ENCODE measurements at regions not wholly inside any gene's neighbourhood (a gene's known extent, or its start where the extent isn't known, plus 50 kb on each side); places are given as distances from the start of the nearest gene placed in this dataset.

- H3K9ac ChIP-seq (ENCODE audit: insufficient read depth, low read depth, low read length): no peak overlapping the region
- H2AFZ ChIP-seq (ENCODE audit: low read length): no peak overlapping the region
- no peaks in the 10 kb centered on the region for H3K36me3 ChIP-seq (replicated peaks in 1 of 2; ENCODE audit: control insufficient read depth in 1 of 2, insufficient read depth in 2 of 2, low read length in 2 of 2)
- H3K4me2 ChIP-seq (ENCODE audit: low read depth, low read length): no peak overlapping the region
- WGBS (ENCODE audit: low lambda C conversion rate): 1% methylated on average over 4 of the region's 4 CpGs
- POLR2A ChIA-PET: no interaction called here
- in situ Hi-C loops (cut with HindIII; ENCODE audit: extremely low pct_ligation_motif_present, low pct_unique_long_range_greater_than_20kb): no loop called here
- no peaks in the 10 kb centered on the region for H4K20me1 ChIP-seq (ENCODE audit: insufficient read depth, low read length)
- CTCF ChIA-PET (ENCODE audit: low intra/inter-chr PET ratio, low total read pairs): no interaction called here
- no peaks in the 10 kb centered on the region for H3K79me2 ChIP-seq (ENCODE audit: insufficient read depth, low read length)
- intact Hi-C loops (cut with micrococcal nuclease; ENCODE audit: unreplicated experiment): no loop called here
- ATAC-seq: no peak
- H3K9me3 ChIP-seq (ENCODE audit: low read length): no peaks in the 10 kb centered on the region
- H3K4me1 ChIP-seq (ENCODE audit: insufficient read depth, low read length): no peaks in the 10 kb centered on the region
- TF ChIP-seq ZNF503 (CRISPR knock-in tag; IDR thresholded peaks at IDR 0.05) (no peak), NFIC (IDR thresholded peaks at IDR 0.05; ENCODE audit: low read length) (no peak), ZNF256 (CRISPR knock-in tag; conservative IDR thresholded peaks at IDR 0.05) (no peak), AFF4 (CRISPR knock-in tag; IDR thresholded peaks at IDR 0.05) (no peak), ISL2 (CRISPR knock-in tag; IDR thresholded peaks at IDR 0.05) (no peak), ZNF746 (CRISPR knock-in tag; IDR thresholded peaks at IDR 0.05) (no peak), SNRNP70 (IDR thresholded peaks at IDR 0.05; ENCODE audit: low read depth, low read length) (no peak), RARG (CRISPR knock-in tag; IDR thresholded peaks at IDR 0.05; ENCODE audit: low read depth) (no peak), ARID5B (CRISPR knock-in tag; IDR thresholded peaks at IDR 0.05) (no peak)
- no TSS peak for BruUV-seq (replicated peaks)
- no peak for FAIRE-seq
- H3K4me3 ChIP-seq (replicated peaks in 1 of 3; ENCODE audit: insufficient read depth in 1 of 3, low read depth in 2 of 3, low read length in 3 of 3): no peak overlapping the region
- H3K27me3 ChIP-seq (ENCODE audit: control insufficient read depth in 1 of 2, insufficient read depth in 2 of 2, low read length in 2 of 2): peaks cover 0 to 3% of the 10 kb centered on the region in 2 experiments; a peak in 1 of 5 replicates
- DNase-seq (ENCODE audit: low spot score): no peak
- no peak overlapping the region for H3K27ac ChIP-seq (ENCODE audit: extremely low read length, insufficient read depth, low read length)
Measured at GRCh38 chr12:103011974-103012763, 54.7 kb downstream of the ASCL1 start.
